ENCODE measurements at regions not wholly inside any gene's neighbourhood (a gene's known extent, or its start where the extent isn't known, plus 50 kb on each side); places are given as distances from the start of the nearest gene placed in this dataset.

- Histone ChIP-seq H3K27ac (no peak overlapping the region), H3K9me3 (no peaks in the 10 kb centered on the region)
These were observed 339.4 kb upstream of the KIAA1217 start for GRCh38 chr10:23869548-23869947.

GRCh38 chr10:23869996-23870395, 338.9 kb upstream of the KIAA1217 start:
- no peak for DNase-seq
- Histone ChIP-seq H3K27ac (no peak overlapping the region), H3K9me3 (no peaks in the 10 kb centered on the region), H3K4me3 (no peak overlapping the region), H3K4me1 (no peaks in the 10 kb centered on the region), H3K36me3 (no peaks in the 10 kb centered on the region), H3K27me3 (no peaks in the 10 kb centered on the region)
- TF ChIP-seq POLR2A (IDR thresholded peaks at IDR 0.05) (no peak), CTCF (IDR thresholded peaks at IDR 0.05) (no peak)

More at GRCh38 chr10:23869548-23869947, 339.4 kb upstream of the KIAA1217 start:
- Histone ChIP-seq H3K4me3 (no peak overlapping the region), H3K36me3 (no peaks in the 10 kb centered on the region), H3K4me1 (no peaks in the 10 kb centered on the region), H3K27me3 (no peaks in the 10 kb centered on the region)
- no peak for TF ChIP-seq POLR2A (IDR thresholded peaks at IDR 0.05)
- no peak for TF ChIP-seq CTCF (IDR thresholded peaks at IDR 0.05)
- no peak for DNase-seq

GRCh38 chr10:23870651-23871610, 338.0 kb upstream of the KIAA1217 start:
- DNase-seq, result no peak
- Histone ChIP-seq H3K9me3 (no peaks in the 10 kb centered on the region), H3K4me1 (no peaks in the 10 kb centered on the region), H3K4me3 (no peak overlapping the region), H3K36me3 (no peaks in the 10 kb centered on the region), H3K27ac (no peak overlapping the region), H3K27me3 (no peaks in the 10 kb centered on the region)
- no peak for TF ChIP-seq POLR2A (IDR thresholded peaks at IDR 0.05)
- TF ChIP-seq CTCF (IDR thresholded peaks at IDR 0.05), result no peak

- no peak for TF ChIP-seq POLR2A (IDR thresholded peaks at IDR 0.05)
- TF ChIP-seq CTCF (IDR thresholded peaks at IDR 0.05), result no peak
- no peak for DNase-seq
These were observed 336.6 kb upstream of the KIAA1217 start for GRCh38 chr10:23872290-23872689.

GRCh38 chr10:23877791-23878320, 331.1 kb upstream of the KIAA1217 start:
- H3K4me3 ChIP-seq, result no peak overlapping the region
- DNase-seq, result no peak
- no peaks in the 10 kb centered on the region for H3K9me3 ChIP-seq
- TF ChIP-seq CTCF (IDR thresholded peaks at IDR 0.05), result no peak
- no peak for TF ChIP-seq POLR2A (IDR thresholded peaks at IDR 0.05)
- H3K4me1 ChIP-seq, result no peaks in the 10 kb centered on the region
- H3K27ac ChIP-seq, result no peak overlapping the region
- H3K36me3 ChIP-seq, result no peaks in the 10 kb centered on the region
- H3K27me3 ChIP-seq, result no peaks in the 10 kb centered on the region

More at GRCh38 chr10:23872290-23872689, 336.6 kb upstream of the KIAA1217 start:
- Histone ChIP-seq H3K27me3 (no peaks in the 10 kb centered on the region), H3K4me3 (no peak overlapping the region), H3K4me1 (no peaks in the 10 kb centered on the region), H3K36me3 (no peaks in the 10 kb centered on the region), H3K9me3 (no peaks in the 10 kb centered on the region), H3K27ac (no peak overlapping the region)

All from Peyer's patch (tissue), 4 donors.